Body of pancreas (tissue), 4 donors: ENCODE measurements at regions not wholly inside any gene's neighbourhood (a gene's known extent, or its start where the extent isn't known, plus 50 kb on each side); places are given as distances from the start of the nearest gene placed in this dataset.
A peak's percentile ranks its signal among the peaks of the same experiment; 100 is the strongest.

Experiments
- ATAC-seq: fragments of 150-250 bp; one replicate; pipeline ENCODE4 v1.9.1; 2016
- DNase-seq, 4 donors: peaks; one replicate each; pipeline ENCODE4 v3.0.0-alpha.2; 2019
- H3K27ac ChIP-seq, 4 donors: fragments of 200-600 bp; sonication (generic); 1 replicate in 3 of 4; 2 replicates in 1 of 4; pipeline versions ENCODE4 v1.5.1 to v1.6.1; 2016 to 2019; ENCODE audit warnings: mild to moderate bottlenecking in 1 of 4, mixed read lengths in 1 of 4, moderate library complexity in 1 of 4
- H3K27me3 ChIP-seq, 2 donors: fragments of 200-600 bp; sonication (generic); one replicate each; pipeline ENCODE4 v1.6.0; 2016; ENCODE audit warnings: mild to moderate bottlenecking in 1 of 2
- H3K36me3 ChIP-seq, 2 donors: fragments of 200-600 bp; sonication (generic); replicated peaks in 1 of 2; 2 replicates each; pipeline ENCODE4 v1.5.1; 2016; ENCODE audit warnings: low read depth in 2 of 2; ENCODE audit not compliant: insufficient read depth in 1 of 2
- H3K4me1 ChIP-seq: fragments of 200-600 bp; sonication (generic); one replicate; pipeline ENCODE4 v1.6.0; 2016
- H3K4me3 ChIP-seq, 2 donors: fragments of 200-600 bp; sonication (generic); 1 replicate in 1 of 2; 2 replicates in 1 of 2; pipeline ENCODE4 v1.5.1; 2016 to 2019
- H3K9me3 ChIP-seq, 3 donors: fragments of 200-600 bp; sonication (generic); 1 replicate in 2 of 3; 2 replicates in 1 of 3; pipeline ENCODE4 v1.5.1; 2016
- CTCF ChIP-seq, 7 experiments: fragments of 450-650 bp in 4 of 7; fragments of 200-600 bp in 3 of 7; sonication (generic) in 3 of 7; IDR thresholded peaks; one replicate each; pipeline ENCODE4 v1.5.1; 2016 to 2019; ENCODE audit warnings: antibody characterized with exemption in 7 of 7
- POLR2A ChIP-seq, 3 donors: fragments of 450-650 bp; IDR thresholded peaks; one replicate each; pipeline ENCODE4 v1.6.1; 2016; ENCODE audit warnings: antibody characterized with exemption in 3 of 3, mild to moderate bottlenecking in 2 of 3
- WGBS, 2 donors: methylation state at CpG; one replicate each; pipeline ENCODE4 v1.1.5; 2017; 5-methylcytosine and 5-hydroxymethylcytosine counted together
- intact Hi-C: fragments of 100-400 bp; cut with DNase I; formaldehyde crosslinking; loops from one replicate; pipeline ENCODE4 v1.15.1; 2023

- H3K27ac ChIP-seq = no peak overlapping the region
- H3K36me3 ChIP-seq = no peaks in the 10 kb centered on the region
- ATAC-seq = no peak
- no peak overlapping the region for H3K4me3 ChIP-seq
- H3K4me1 ChIP-seq = no peaks in the 10 kb centered on the region
- TF ChIP-seq CTCF (IDR thresholded peaks at IDR 0.05) (no peak), POLR2A (IDR thresholded peaks at IDR 0.05) (no peak)
- DNase-seq = no peak
- no peaks in the 10 kb centered on the region for H3K27me3 ChIP-seq
- H3K9me3 ChIP-seq = no peaks in the 10 kb centered on the region
- 85 to 91% methylated on average over 4 of the region's 4 CpGs for WGBS, 2 donors
- intact Hi-C loops = no loop called here
Observed at GRCh38 chr7:142413280-142414000, 155.6 kb upstream of the PRSS58 start.

DNA sequence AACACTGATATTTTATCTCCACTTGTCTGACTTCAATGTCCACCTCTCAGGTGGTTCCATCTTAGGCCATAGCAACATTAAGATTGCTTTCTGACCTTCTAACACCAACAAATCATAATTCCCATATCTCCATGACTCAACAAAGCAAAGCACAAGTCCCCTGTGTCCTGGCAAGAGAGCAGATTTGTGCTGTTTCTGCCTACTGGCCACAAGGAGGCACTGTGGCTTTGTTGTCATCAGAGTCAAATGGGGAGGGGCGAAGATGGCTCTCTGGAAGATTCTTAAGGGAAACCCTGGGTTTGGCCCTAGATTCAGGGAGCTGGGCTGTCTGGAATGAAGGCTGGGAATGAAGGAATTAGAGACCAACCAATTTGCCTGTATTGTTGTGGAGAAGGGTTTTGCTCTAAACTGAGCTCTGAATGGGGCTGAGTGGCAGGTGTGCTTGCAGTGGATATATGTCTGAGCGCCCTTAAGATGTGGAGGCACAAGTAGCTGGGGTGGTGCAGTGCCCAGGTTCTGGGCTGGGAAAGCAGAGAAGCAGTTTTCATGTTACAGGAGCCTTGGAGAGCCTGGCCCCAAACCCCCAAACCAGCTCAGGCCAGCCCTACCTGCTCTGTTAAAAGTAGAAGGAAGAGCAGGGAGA, 154.8 kb upstream of the PRSS58 start:
- Histone ChIP-seq H3K9me3 (no peaks in the 10 kb centered on the region), H3K27me3 (no peaks in the 10 kb centered on the region), H3K4me3 (no peak overlapping the region), H3K36me3 (no peaks in the 10 kb centered on the region), H3K4me1 (no peaks in the 10 kb centered on the region), H3K27ac (no peak overlapping the region)
- peak; percentile 38 for ATAC-seq
- intact Hi-C loops = no loop called here
- TF ChIP-seq POLR2A (IDR thresholded peaks at IDR 0.05) (no peak), CTCF (IDR thresholded peaks at IDR 0.05) (peak in 5 of 7 experiments; percentile 17 to 38 (median 32))
- 83 to 100% methylated on average over 2 of the region's 2 CpGs for WGBS, 2 donors
- peak in 1 of 4 donors; percentile 14 for DNase-seq

DNA sequence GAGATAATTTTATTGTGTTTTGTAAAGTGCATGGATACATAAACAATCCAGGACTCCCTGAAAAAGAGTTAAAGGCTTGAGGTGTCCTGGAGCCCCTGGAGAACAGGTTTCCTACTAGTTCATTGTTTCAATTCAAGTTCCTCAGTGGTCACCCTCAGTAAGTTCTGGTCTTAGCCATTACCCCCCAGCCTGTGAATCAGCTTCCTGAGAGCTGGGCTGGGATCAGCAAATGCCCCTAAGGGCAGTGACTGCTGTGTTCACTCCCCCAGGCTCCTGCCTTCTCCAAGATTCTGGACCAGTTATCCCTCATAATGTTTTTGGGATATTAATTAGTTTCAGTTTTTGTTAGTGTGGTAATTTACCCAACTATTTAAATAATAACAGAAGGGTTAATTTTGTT, 151.6 kb upstream of the PRSS58 start:
- TF ChIP-seq CTCF (IDR thresholded peaks at IDR 0.05) (no peak), POLR2A (IDR thresholded peaks at IDR 0.05) (no peak)
- ATAC-seq (no peak), DNase-seq (no peak)
- Histone ChIP-seq H3K4me3 (no peak overlapping the region), H3K9me3 (no peaks in the 10 kb centered on the region), H3K4me1 (no peaks in the 10 kb centered on the region), H3K27ac (no peak overlapping the region), H3K27me3 (no peaks in the 10 kb centered on the region), H3K36me3 (no peaks in the 10 kb centered on the region)
- intact Hi-C loops = no loop called here

DNA sequence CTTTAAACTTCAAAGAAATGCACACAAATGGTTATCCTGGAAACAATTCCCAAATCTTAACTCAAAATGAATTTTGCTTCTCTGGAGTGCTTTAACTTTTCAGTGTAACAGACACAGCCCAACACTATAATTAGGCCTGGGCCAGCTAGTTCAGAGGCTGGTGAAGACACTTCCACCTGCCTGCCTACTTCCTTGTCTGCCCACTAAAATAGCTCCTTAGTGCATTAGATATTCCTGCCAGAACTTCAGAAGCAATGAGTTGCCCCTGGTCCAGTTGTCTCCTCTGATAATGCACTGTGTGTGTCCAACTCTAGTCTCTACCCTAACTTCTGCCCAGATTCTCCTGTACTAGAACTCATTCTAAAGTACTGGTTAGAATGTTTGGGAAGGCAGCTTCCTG, 150.9 kb upstream of the PRSS58 start:
- no peak for ATAC-seq
- no peak overlapping the region for H3K4me3 ChIP-seq
- TF ChIP-seq POLR2A (IDR thresholded peaks at IDR 0.05) (no peak), CTCF (IDR thresholded peaks at IDR 0.05) (no peak)

More for the DNA sequence above, 150.9 kb upstream of the PRSS58 start:
- H3K27me3 ChIP-seq = no peaks in the 10 kb centered on the region
- H3K4me1 ChIP-seq = no peaks in the 10 kb centered on the region
- no peaks in the 10 kb centered on the region for H3K9me3 ChIP-seq
- H3K27ac ChIP-seq = no peak overlapping the region
- intact Hi-C loops = no loop called here
- no peaks in the 10 kb centered on the region for H3K36me3 ChIP-seq
- DNase-seq = no peak
